ENCODE measurements at regions not wholly inside any gene's neighbourhood (a gene's known extent, or its start where the extent isn't known, plus 50 kb on each side); places are given as distances from the start of the nearest gene placed in this dataset.

DNA sequence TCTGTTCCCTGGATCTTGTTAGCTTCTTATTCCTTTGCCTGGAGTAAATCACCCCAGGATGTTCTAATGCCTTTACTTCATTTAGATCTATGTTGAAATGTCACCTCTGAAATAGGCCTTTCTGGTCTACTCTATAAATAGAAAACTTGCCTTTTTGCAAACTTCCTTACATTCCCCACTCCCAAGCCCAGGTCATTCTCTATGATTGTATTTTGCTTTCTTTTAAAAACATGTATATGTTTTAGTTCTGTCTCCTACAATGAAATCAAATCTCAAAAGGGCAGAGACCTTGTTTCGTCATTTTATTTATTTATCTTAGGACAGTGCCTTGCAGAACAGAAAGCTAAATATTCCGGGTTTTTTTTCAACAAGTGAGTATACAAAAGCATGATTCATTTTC is 1657.7 kb upstream of the C9orf72 start:
- Mint-ChIP-seq H3K36me3 (ENCODE audit: insufficient read depth, unreplicated experiment) (no peaks in the 10 kb centered on the region), H3K9me3 (ENCODE audit: unreplicated experiment) (no peaks in the 10 kb centered on the region), H3K4me3 (ENCODE audit: unreplicated experiment) (no peak overlapping the region), H3K27ac (ENCODE audit: unreplicated experiment) (no peak overlapping the region), H3K4me1 (ENCODE audit: low read depth, unreplicated experiment) (no peaks in the 10 kb centered on the region), H3K27me3 (ENCODE audit: insufficient read depth, unreplicated experiment) (no peaks in the 10 kb centered on the region)
- ChIA-PET POLR2A (no interaction called here), CTCF (no interaction called here)
- Histone ChIP-seq H3K4me1 (no peaks in the 10 kb centered on the region), H3K9me3 (no peaks in the 10 kb centered on the region), H3K4me3 (ENCODE audit: low read depth, low read length) (no peak overlapping the region), H3K36me3 (ENCODE audit: control insufficient read depth, insufficient read depth, low read length) (no peaks in the 10 kb centered on the region), H3K27me3 (replicated peaks; ENCODE audit: control insufficient read depth, insufficient read depth, low read length) (no peaks in the 10 kb centered on the region)
- no TSS peak for BruUV-seq (replicated peaks)
- no peak for TF ChIP-seq CTCF (IDR thresholded peaks at IDR 0.05; ENCODE audit: insufficient read depth in 1 of 2, low read depth in 1 of 2, low read length in 1 of 2, severe bottlenecking in 1 of 2, unreplicated experiment in 1 of 2)
- no peak for DNase-seq
- intact Hi-C loops (cut with micrococcal nuclease; ENCODE audit: unreplicated experiment), result no loop called here

DNA sequence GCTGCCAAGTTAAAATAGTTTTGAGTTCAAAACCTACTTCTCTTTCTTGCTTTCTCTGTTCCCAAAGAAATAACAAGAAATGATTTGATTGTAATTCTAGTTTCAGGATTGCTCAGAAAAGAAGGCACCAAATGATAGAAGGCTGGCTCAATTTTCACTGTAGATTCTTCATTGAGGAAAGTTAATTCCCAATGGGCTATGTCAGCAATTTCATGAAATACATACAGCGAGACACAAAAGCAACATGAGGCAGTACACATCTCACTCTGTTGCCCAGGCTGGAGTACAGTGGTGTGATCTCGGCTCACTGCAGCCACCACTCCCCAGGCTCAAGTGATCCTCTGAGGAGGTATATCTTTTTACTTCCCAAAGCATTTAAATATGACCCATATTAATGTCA is 1659.9 kb upstream of the C9orf72 start:
- Mint-ChIP-seq H3K4me1 (ENCODE audit: low read depth, unreplicated experiment) (no peaks in the 10 kb centered on the region), H3K27me3 (ENCODE audit: insufficient read depth, unreplicated experiment) (no peaks in the 10 kb centered on the region), H3K9me3 (ENCODE audit: unreplicated experiment) (no peaks in the 10 kb centered on the region), H3K4me3 (ENCODE audit: unreplicated experiment) (no peak overlapping the region), H3K36me3 (ENCODE audit: insufficient read depth, unreplicated experiment) (no peaks in the 10 kb centered on the region), H3K27ac (ENCODE audit: unreplicated experiment) (no peak overlapping the region)
- DNase-seq, result no peak
- Histone ChIP-seq H3K27me3 (replicated peaks; ENCODE audit: control insufficient read depth, insufficient read depth, low read length) (no peaks in the 10 kb centered on the region), H3K36me3 (ENCODE audit: control insufficient read depth, insufficient read depth, low read length) (no peaks in the 10 kb centered on the region), H3K9me3 (no peaks in the 10 kb centered on the region), H3K4me1 (no peaks in the 10 kb centered on the region), H3K4me3 (ENCODE audit: low read depth, low read length) (no peak overlapping the region)
- ChIA-PET CTCF (no interaction called here), POLR2A (no interaction called here)
- no TSS peak for BruUV-seq (replicated peaks)
- TF ChIP-seq CTCF (IDR thresholded peaks at IDR 0.05; ENCODE audit: insufficient read depth in 1 of 2, low read depth in 1 of 2, low read length in 1 of 2, severe bottlenecking in 1 of 2, unreplicated experiment in 1 of 2), result no peak
- intact Hi-C loops (cut with micrococcal nuclease; ENCODE audit: unreplicated experiment), result no loop called here

DNA sequence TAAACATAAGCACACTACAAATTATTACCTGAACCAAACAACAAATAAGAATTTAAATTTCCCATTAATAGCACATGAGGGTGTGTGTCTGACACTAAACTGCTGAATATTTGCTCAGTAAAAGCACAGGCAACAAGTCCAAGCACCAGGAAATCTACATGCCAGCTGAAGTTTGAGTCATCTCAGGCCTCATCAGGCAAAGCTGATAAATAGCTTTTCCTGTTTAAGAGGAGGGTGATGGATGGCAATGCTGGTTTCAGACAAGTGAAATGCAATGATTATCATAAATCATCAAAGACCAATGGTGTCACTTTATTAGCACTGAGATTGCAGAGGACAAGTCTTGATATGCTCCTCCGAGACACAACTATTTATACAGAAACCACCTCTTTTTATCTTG is 1668.0 kb upstream of the C9orf72 start:
- H3K4me3 ChIP-seq (ENCODE audit: low read depth, low read length), result no peak overlapping the region
- CTCF ChIA-PET, result no interaction called here
- no peak for DNase-seq
- H3K36me3 ChIP-seq (ENCODE audit: control insufficient read depth, insufficient read depth, low read length), result no peaks in the 10 kb centered on the region
- no peaks in the 10 kb centered on the region for H3K9me3 ChIP-seq
- no peak overlapping the region for H3K27ac Mint-ChIP-seq (ENCODE audit: unreplicated experiment)
- no peaks in the 10 kb centered on the region for H3K27me3 ChIP-seq (replicated peaks; ENCODE audit: control insufficient read depth, insufficient read depth, low read length)
- TF ChIP-seq CTCF (IDR thresholded peaks at IDR 0.05; ENCODE audit: insufficient read depth in 1 of 2, low read depth in 1 of 2, low read length in 1 of 2, severe bottlenecking in 1 of 2, unreplicated experiment in 1 of 2), result no peak
- no peaks in the 10 kb centered on the region for H3K4me1 Mint-ChIP-seq (ENCODE audit: low read depth, unreplicated experiment)
- H3K27me3 Mint-ChIP-seq (ENCODE audit: insufficient read depth, unreplicated experiment), result no peaks in the 10 kb centered on the region
- H3K4me3 Mint-ChIP-seq (ENCODE audit: unreplicated experiment), result no peak overlapping the region
- intact Hi-C loops (cut with micrococcal nuclease; ENCODE audit: unreplicated experiment), result no loop called here
- POLR2A ChIA-PET, result no interaction called here
- BruUV-seq (replicated peaks), result no TSS peak
- no peaks in the 10 kb centered on the region for H3K4me1 ChIP-seq
- H3K36me3 Mint-ChIP-seq (ENCODE audit: insufficient read depth, unreplicated experiment), result no peaks in the 10 kb centered on the region
- H3K9me3 Mint-ChIP-seq (ENCODE audit: unreplicated experiment), result no peaks in the 10 kb centered on the region
